ENCODE measurements at regions not wholly inside any gene's neighbourhood (a gene's known extent, or its start where the extent isn't known, plus 50 kb on each side); places are given as distances from the start of the nearest gene placed in this dataset.

GRCh38 chr2:222134654-222135053 is 164.1 kb downstream of the PAX3 start:
- Histone ChIP-seq H3K27ac (replicated peaks) (no peak overlapping the region), H3K27me3 (ENCODE audit: insufficient read depth, poor library complexity, severe bottlenecking) (no peaks in the 10 kb centered on the region), H3K4me3 (replicated peaks; ENCODE audit: insufficient read depth, low read length) (no peak overlapping the region)
- no peak for DNase-seq (ENCODE audit: low read depth in 1 of 2, low spot score in 1 of 2)
- no peak for TF ChIP-seq POLR2AphosphoS5 (IDR thresholded peaks at IDR 0.05; ENCODE audit: low read depth)
- TF ChIP-seq SPI1 (IDR thresholded peaks at IDR 0.05; ENCODE audit: borderline replicate concordance, low read depth) = no peak
- no peak for TF ChIP-seq CTCF (IDR thresholded peaks at IDR 0.05; ENCODE audit: insufficient read depth, low read length)
- TF ChIP-seq, protein P1, sequence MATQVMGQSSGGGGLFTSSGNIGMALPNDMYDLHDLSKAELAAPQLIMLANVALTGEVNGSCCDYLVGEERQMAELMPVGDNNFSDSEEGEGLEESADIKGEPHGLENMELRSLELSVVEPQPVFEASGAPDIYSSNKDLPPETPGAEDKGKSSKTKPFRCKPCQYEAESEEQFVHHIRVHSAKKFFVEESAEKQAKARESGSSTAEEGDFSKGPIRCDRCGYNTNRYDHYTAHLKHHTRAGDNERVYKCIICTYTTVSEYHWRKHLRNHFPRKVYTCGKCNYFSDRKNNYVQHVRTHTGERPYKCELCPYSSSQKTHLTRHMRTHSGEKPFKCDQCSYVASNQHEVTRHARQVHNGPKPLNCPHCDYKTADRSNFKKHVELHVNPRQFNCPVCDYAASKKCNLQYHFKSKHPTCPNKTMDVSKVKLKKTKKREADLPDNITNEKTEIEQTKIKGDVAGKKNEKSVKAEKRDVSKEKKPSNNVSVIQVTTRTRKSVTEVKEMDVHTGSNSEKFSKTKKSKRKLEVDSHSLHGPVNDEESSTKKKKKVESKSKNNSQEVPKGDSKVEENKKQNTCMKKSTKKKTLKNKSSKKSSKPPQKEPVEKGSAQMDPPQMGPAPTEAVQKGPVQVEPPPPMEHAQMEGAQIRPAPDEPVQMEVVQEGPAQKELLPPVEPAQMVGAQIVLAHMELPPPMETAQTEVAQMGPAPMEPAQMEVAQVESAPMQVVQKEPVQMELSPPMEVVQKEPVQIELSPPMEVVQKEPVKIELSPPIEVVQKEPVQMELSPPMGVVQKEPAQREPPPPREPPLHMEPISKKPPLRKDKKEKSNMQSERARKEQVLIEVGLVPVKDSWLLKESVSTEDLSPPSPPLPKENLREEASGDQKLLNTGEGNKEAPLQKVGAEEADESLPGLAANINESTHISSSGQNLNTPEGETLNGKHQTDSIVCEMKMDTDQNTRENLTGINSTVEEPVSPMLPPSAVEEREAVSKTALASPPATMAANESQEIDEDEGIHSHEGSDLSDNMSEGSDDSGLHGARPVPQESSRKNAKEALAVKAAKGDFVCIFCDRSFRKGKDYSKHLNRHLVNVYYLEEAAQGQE (IDR thresholded peaks at IDR 0.05; ENCODE audit: insufficient replicate concordance, low read depth) = no peak
- TF ChIP-seq GABPA (IDR thresholded peaks at IDR 0.05; ENCODE audit: low read depth) = no peak

DNA sequence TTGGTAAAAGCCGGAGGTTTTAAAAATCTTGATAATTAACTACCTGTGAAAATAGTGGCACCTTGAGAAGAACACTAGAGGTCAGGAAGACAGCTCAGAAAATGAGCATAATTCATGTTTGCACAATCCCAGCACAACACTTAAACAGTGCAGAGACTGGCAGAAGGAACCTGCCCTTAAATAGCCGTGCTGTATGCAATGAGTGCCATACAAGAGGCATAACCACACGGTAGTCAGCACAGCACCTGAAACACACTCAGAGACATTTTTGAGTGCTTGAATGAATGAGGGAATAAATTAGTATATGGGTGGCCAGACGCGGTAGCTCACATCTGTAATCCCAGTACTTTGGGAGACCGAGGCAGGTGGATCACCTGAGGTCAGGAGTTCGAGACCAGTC is 164.9 kb downstream of the PAX3 start:
- TF ChIP-seq, protein P1 (IDR thresholded peaks at IDR 0.05; ENCODE audit: insufficient replicate concordance, low read depth) = no peak
- TF ChIP-seq CTCF (IDR thresholded peaks at IDR 0.05; ENCODE audit: insufficient read depth, low read length) (no peak), SPI1 (IDR thresholded peaks at IDR 0.05; ENCODE audit: borderline replicate concordance, low read depth) (no peak), POLR2AphosphoS5 (IDR thresholded peaks at IDR 0.05; ENCODE audit: low read depth) (no peak), GABPA (IDR thresholded peaks at IDR 0.05; ENCODE audit: low read depth) (no peak)
- DNase-seq (ENCODE audit: low read depth in 1 of 2, low spot score in 1 of 2) = no peak
- no peaks in the 10 kb centered on the region for H3K27me3 ChIP-seq (ENCODE audit: insufficient read depth, poor library complexity, severe bottlenecking)
- no peak overlapping the region for H3K27ac ChIP-seq (replicated peaks)
- no peak overlapping the region for H3K4me3 ChIP-seq (replicated peaks; ENCODE audit: insufficient read depth, low read length)

DNA sequence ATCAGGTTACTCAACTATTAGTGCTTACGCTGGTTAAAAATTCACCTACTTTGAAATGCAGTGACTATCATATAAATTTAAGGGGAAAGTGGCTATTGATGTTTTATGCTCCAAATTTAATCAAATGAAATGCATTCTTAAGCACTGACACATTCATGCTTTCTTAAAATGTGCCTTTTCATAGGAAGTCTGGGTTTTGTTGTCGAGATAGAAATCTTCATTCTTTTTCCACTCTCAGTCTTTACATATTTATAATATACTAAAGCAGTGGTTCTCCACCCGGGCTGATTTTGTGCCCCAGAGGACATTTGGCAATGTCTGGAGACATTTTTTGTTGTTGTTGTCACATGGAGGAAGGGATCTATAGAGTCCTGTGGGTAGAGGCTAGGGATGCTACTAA is 167.9 kb downstream of the PAX3 start:
- H3K4me3 ChIP-seq (replicated peaks; ENCODE audit: insufficient read depth, low read length) = no peak overlapping the region
- no peaks in the 10 kb centered on the region for H3K27me3 ChIP-seq (ENCODE audit: insufficient read depth, poor library complexity, severe bottlenecking)
- DNase-seq (ENCODE audit: low read depth in 1 of 2, low spot score in 1 of 2) = no peak
- TF ChIP-seq CTCF (IDR thresholded peaks at IDR 0.05; ENCODE audit: insufficient read depth, low read length) = no peak
- no peak for TF ChIP-seq POLR2AphosphoS5 (IDR thresholded peaks at IDR 0.05; ENCODE audit: low read depth)
- TF ChIP-seq SPI1 (IDR thresholded peaks at IDR 0.05; ENCODE audit: borderline replicate concordance, low read depth) = no peak
- TF ChIP-seq GABPA (IDR thresholded peaks at IDR 0.05; ENCODE audit: low read depth) = no peak
- TF ChIP-seq, protein P1 (IDR thresholded peaks at IDR 0.05; ENCODE audit: insufficient replicate concordance, low read depth) = no peak
- H3K27ac ChIP-seq (replicated peaks) = no peak overlapping the region
